SU-DHL-6 (cell line): ENCODE measurements at regions not wholly inside any gene's neighbourhood (a gene's known extent, or its start where the extent isn't known, plus 50 kb on each side); places are given as distances from the start of the nearest gene placed in this dataset.

Source experiments
- EZH2phosphoT487 ChIP-seq: fragments of 200-600 bp; sonication (generic), shearing (Covaris generic); conservative IDR thresholded peaks from 2 replicates; pipeline ENCODE4 v1.6.1; 2018; ENCODE audit warnings: mild to moderate bottlenecking, antibody characterized with exemption, low read length, moderate library complexity, mixed read lengths
- TF ChIP-seq, protein P1 (sequence below): fragments of 200-600 bp; sonication (generic); IDR thresholded peaks from one replicate; pipeline ENCODE4 v1.5.1; 2017; ENCODE audit warnings: antibody characterized with exemption, mild to moderate bottlenecking, low read length, moderate library complexity; ENCODE audit not compliant: insufficient read depth, poor library complexity, severe bottlenecking

DNA sequence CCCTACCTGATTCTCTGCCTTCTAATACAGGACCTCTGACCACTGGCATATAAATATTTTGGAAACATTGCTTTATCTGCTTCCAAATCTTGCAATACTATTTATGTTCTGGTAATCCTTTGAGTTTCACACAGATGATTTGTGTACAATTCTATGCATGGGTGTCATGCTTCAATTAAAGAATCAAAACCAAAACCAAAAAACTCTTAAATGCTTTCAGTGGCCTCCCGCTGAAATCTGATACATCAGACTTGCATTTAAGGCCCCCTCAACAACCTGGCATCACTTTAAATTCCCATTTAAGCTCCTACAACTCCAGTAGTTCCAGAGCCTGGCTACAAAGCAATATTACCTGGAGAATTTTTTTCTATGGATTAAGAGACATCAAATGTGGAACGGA, 221.7 kb upstream of the NAV3 start:
- TF ChIP-seq, protein P1, sequence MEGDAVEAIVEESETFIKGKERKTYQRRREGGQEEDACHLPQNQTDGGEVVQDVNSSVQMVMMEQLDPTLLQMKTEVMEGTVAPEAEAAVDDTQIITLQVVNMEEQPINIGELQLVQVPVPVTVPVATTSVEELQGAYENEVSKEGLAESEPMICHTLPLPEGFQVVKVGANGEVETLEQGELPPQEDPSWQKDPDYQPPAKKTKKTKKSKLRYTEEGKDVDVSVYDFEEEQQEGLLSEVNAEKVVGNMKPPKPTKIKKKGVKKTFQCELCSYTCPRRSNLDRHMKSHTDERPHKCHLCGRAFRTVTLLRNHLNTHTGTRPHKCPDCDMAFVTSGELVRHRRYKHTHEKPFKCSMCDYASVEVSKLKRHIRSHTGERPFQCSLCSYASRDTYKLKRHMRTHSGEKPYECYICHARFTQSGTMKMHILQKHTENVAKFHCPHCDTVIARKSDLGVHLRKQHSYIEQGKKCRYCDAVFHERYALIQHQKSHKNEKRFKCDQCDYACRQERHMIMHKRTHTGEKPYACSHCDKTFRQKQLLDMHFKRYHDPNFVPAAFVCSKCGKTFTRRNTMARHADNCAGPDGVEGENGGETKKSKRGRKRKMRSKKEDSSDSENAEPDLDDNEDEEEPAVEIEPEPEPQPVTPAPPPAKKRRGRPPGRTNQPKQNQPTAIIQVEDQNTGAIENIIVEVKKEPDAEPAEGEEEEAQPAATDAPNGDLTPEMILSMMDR = no peak
- no peak for TF ChIP-seq EZH2phosphoT487
